ENCODE measurements at regions not wholly inside any gene's neighbourhood (a gene's known extent, or its start where the extent isn't known, plus 50 kb on each side); places are given as distances from the start of the nearest gene placed in this dataset.
"Not testable (repeated sequence)": the region's sequence is repeated elsewhere in the genome, so short reads cannot be mapped to it uniquely, and the experiment has no call there.

- TF ChIP-seq, protein P1, sequence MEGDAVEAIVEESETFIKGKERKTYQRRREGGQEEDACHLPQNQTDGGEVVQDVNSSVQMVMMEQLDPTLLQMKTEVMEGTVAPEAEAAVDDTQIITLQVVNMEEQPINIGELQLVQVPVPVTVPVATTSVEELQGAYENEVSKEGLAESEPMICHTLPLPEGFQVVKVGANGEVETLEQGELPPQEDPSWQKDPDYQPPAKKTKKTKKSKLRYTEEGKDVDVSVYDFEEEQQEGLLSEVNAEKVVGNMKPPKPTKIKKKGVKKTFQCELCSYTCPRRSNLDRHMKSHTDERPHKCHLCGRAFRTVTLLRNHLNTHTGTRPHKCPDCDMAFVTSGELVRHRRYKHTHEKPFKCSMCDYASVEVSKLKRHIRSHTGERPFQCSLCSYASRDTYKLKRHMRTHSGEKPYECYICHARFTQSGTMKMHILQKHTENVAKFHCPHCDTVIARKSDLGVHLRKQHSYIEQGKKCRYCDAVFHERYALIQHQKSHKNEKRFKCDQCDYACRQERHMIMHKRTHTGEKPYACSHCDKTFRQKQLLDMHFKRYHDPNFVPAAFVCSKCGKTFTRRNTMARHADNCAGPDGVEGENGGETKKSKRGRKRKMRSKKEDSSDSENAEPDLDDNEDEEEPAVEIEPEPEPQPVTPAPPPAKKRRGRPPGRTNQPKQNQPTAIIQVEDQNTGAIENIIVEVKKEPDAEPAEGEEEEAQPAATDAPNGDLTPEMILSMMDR (IDR thresholded peaks at IDR 0.05), result no peak
- H3K27ac ChIP-seq, result no peak overlapping the region
- no peak for DNase-seq (ENCODE audit: low spot score)
- no peak overlapping the region for H3K4me3 ChIP-seq
Observed at GRCh38 chr20:53768329-53768728, 174.7 kb upstream of the ZNF217 start.

- TF ChIP-seq, protein P1 (IDR thresholded peaks at IDR 0.05), result no peak
- Histone ChIP-seq H3K4me3 (no peak overlapping the region), H3K27ac (no peak overlapping the region)
- DNase-seq (ENCODE audit: low spot score), result no peak
Observed at GRCh38 chr20:53767206-53767930, 173.7 kb upstream of the ZNF217 start.

- Histone ChIP-seq H3K27ac (no peak overlapping the region), H3K4me3 (peak overlapping the region; percentile 47)
- TF ChIP-seq, protein P1 (IDR thresholded peaks at IDR 0.05), result no peak
- no peak for DNase-seq (ENCODE audit: low spot score)
Observed at GRCh38 chr20:53764415-53764800, 170.8 kb upstream of the ZNF217 start.

DNA sequence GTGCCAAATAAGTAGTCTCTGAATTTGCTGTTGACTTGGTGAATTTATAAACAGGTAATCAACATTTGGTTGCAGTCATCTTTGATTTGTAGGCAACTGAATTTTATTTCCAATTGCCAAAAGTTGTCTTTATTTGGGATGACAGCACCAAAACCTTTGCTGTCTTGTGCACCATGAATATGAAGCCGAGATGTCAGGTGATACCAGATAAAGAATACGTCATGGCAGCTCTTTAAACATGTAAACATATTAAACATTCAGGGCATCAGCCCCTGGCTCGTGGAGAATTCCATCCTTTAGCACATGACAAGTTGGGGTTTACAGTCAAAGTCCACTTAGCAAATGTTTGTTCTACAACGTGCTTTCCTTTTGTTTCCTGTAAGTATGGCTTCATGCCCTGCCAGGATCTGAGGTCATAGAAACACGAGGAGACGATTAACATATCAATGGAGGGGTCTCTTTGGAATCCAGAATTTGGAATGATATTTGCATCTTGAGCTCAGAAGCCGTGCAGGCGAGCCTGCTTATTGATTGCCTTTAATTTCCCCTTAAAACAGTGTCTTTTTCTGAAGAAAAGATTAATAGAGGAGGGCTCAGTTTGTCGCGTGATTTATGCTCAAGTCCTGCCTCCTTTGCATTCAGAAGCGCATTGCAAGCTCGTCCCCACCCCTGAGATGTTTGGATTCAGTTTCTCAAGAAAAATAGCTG, 170.2 kb upstream of the ZNF217 start:
- DNase-seq (ENCODE audit: low spot score), result no peak
- TF ChIP-seq, protein P1 (IDR thresholded peaks at IDR 0.05), result no peak
- H3K27ac ChIP-seq, result no peak overlapping the region
- H3K4me3 ChIP-seq, result peak overlapping the region; percentile 47

DNA sequence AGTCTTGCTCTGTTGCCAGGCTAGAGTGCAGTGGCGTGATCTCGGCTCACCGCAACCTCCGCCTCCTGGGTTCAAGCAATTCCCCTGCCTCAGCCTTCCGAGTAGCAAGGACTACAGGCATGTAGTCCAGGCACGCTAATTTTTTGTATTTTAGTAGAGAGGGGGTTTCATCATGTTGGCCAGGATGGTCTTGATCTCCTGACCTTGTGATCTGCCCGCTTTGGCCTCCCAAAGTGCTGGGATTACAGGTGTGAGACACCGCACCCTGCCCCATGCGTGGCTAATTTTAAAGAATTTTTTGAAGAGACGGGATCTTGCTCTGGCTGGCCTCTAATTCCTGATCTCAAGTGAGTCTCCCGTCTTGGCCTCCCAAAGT, 168.8 kb upstream of the ZNF217 start:
- H3K27ac ChIP-seq; DNase-seq (ENCODE audit: low spot score); H3K4me3 ChIP-seq: not testable (repeated sequence)

- H3K27ac ChIP-seq, result no peak overlapping the region
- H3K4me3 ChIP-seq, result no peak overlapping the region
- no peak for DNase-seq (ENCODE audit: low spot score)
- TF ChIP-seq, protein P1 (IDR thresholded peaks at IDR 0.05), result no peak
Observed at GRCh38 chr20:53760025-53760441, 166.4 kb upstream of the ZNF217 start.

GRCh38 chr20:53757472-53757913, 163.9 kb upstream of the ZNF217 start:
- H3K27ac ChIP-seq, result no peak overlapping the region
- H3K4me3 ChIP-seq, result no peak overlapping the region
- TF ChIP-seq, protein P1 (IDR thresholded peaks at IDR 0.05), result no peak
- DNase-seq (ENCODE audit: low spot score), result no peak

Measured in coronary artery (tissue), 2 donors.